ENCODE measurements at regions not wholly inside any gene's neighbourhood (a gene's known extent, or its start where the extent isn't known, plus 50 kb on each side); places are given as distances from the start of the nearest gene placed in this dataset.

DNA sequence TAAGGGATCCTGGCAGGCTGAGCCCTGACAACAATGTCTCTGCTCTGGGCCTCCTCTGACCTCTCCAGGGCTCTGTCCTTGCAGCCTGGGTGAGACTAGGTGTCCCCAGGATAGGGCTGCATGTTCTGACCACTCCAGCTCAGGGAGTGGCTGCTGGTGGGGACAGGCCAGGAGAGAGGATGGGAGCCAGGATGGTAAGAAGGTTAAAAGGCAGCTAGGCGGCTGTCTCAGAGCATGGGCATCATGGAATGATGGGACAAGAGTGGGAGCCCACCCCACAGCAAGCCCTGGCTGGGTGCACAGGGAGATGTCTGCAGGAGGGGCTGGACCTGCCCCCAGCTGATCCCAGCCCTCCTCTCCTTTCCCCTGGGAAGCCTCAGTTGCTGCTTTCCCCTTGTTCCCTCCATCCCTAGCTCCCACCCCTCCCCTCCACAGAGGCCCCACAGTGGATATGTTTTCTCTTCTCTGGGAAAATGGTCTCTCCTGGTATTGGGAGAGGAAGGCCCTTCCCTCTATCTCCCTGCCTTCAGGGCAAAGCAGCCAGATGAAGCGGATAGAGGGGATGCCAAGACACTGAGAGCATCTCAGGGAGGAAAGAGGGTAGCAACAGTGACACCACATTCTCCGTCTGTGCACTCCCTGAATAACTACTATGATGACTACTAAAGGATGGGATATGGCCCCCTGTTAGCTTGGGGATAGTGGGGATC, 334.3 kb downstream of the DYSF start:
- Histone ChIP-seq H3K4me3 (no peak overlapping the region), H3K36me3 (no peaks in the 10 kb centered on the region), H3K27ac (no peak overlapping the region), H3K4me1 (replicated peaks) (no peaks in the 10 kb centered on the region), H3K27me3 (replicated peaks; ENCODE audit: insufficient read depth) (no peaks in the 10 kb centered on the region), H3K9me3 (no peaks in the 10 kb centered on the region)
- intact Hi-C loops (cut with DNase I) = no loop called here
- 98% methylated on average over 3 of the region's 3 CpGs for WGBS
- TF ChIP-seq, protein P1, sequence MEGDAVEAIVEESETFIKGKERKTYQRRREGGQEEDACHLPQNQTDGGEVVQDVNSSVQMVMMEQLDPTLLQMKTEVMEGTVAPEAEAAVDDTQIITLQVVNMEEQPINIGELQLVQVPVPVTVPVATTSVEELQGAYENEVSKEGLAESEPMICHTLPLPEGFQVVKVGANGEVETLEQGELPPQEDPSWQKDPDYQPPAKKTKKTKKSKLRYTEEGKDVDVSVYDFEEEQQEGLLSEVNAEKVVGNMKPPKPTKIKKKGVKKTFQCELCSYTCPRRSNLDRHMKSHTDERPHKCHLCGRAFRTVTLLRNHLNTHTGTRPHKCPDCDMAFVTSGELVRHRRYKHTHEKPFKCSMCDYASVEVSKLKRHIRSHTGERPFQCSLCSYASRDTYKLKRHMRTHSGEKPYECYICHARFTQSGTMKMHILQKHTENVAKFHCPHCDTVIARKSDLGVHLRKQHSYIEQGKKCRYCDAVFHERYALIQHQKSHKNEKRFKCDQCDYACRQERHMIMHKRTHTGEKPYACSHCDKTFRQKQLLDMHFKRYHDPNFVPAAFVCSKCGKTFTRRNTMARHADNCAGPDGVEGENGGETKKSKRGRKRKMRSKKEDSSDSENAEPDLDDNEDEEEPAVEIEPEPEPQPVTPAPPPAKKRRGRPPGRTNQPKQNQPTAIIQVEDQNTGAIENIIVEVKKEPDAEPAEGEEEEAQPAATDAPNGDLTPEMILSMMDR (IDR thresholded peaks at IDR 0.05) = no peak
- TF ChIP-seq POLR2A (IDR thresholded peaks at IDR 0.05) (no peak), POLR2AphosphoS5 (IDR thresholded peaks at IDR 0.05) (no peak)
- DNase-seq (ENCODE audit: low spot score) = no peak

DNA sequence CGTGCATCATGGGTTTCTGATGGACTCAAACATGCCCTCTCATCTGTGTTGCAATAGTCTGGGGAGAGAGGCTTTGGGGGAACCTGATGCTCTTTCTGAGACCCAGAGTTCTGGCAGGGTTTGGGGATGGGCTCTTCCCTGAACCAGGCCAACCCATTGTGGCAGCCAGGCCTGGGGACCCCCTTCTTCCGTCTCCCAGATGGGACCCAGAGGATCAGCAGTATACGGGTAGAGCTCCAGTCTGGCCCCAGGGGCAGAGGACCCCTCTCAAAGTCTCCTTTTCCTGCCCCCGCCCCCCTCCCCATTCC, 333.7 kb downstream of the DYSF start:
- Histone ChIP-seq H3K27ac (no peak overlapping the region), H3K4me3 (no peak overlapping the region), H3K4me1 (replicated peaks) (no peaks in the 10 kb centered on the region), H3K27me3 (replicated peaks; ENCODE audit: insufficient read depth) (no peaks in the 10 kb centered on the region), H3K36me3 (no peaks in the 10 kb centered on the region), H3K9me3 (no peaks in the 10 kb centered on the region)
- TF ChIP-seq, protein P1 (IDR thresholded peaks at IDR 0.05) = no peak
- no peak for TF ChIP-seq POLR2A (IDR thresholded peaks at IDR 0.05)
- TF ChIP-seq POLR2AphosphoS5 (IDR thresholded peaks at IDR 0.05) = no peak
- no peak for DNase-seq (ENCODE audit: low spot score)
- 96% methylated on average over 4 of the region's 4 CpGs for WGBS
- intact Hi-C loops (cut with DNase I) = no loop called here

DNA sequence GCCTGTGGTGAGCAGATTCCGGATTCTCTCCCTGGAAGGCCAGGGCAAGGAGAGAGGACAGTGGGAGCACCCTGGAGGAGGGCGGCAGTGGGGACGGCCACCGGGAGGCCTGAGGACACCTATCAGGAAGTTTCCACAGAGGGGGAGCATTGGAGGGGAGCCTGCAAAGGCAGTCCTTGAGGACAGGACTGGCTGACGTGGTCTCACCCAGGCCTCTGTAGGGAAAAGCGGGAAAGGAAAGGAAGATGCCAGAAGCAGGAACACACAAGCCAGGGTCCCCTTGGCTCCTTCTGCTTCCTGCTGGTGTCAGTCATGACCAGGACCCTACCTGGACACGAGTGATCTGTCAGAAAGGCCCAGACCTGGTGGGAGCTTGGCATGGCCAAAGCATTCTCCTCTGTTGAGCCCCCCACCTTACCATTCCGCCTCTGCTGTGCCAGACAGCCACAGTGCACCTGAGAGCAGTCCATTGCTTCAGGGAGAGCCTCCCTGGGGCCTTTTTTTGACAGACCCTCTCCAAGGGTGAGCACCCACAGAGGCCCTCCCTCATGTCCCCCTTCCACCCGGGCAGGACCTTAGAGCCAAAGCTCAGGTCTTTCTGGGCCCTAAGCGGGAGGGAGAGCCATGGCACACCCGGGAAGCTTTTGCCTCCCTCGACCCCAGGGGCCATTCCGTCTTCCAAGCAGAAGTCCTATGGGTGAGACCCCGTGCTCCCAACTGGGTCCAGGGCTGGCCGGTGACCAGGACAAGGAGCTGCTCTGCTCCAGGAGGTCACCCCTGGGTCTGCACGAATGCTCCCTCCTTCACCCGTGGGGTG, 333.1 kb downstream of the DYSF start:
- DNase-seq (ENCODE audit: low spot score) = no peak
- Histone ChIP-seq H3K27me3 (replicated peaks; ENCODE audit: insufficient read depth) (no peaks in the 10 kb centered on the region), H3K27ac (no peak overlapping the region), H3K4me3 (no peak overlapping the region), H3K4me1 (replicated peaks) (no peaks in the 10 kb centered on the region), H3K36me3 (no peaks in the 10 kb centered on the region), H3K9me3 (no peaks in the 10 kb centered on the region)
- WGBS = 96% methylated on average over 17 of the region's 17 CpGs
- intact Hi-C loops (cut with DNase I) = no loop called here
- TF ChIP-seq POLR2A (IDR thresholded peaks at IDR 0.05) (no peak), POLR2AphosphoS5 (IDR thresholded peaks at IDR 0.05) (no peak)
- TF ChIP-seq, protein P1 (IDR thresholded peaks at IDR 0.05) = no peak

DNA sequence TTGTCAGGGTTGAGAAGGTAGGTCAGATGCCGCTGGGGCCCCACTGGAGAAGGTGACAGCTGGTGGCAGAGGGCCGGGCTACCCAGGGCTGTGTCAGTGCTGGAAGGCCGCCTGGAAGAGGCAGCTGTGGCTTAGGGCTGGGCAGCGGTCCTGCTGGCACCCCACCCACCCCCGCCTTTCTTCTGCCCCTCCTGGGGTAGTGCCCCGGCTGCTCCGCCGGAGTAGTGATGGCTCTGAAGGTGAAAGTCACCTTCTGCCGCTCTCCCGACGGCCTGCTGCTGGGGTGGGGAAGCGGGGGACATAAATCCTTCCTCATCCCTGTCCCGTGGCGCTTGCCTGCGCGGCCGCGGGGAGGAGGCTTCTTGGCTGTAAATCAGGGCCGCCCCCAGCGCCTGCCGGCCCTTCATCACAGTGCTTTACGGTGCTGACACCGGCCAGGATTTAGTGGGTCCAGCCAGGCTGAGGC, 332.2 kb downstream of the DYSF start:
- peak; percentile 4 for DNase-seq (ENCODE audit: low spot score)
- intact Hi-C loops (cut with DNase I) = no loop called here

More for the DNA sequence above, 332.2 kb downstream of the DYSF start:
- no peaks in the 10 kb centered on the region for H3K9me3 ChIP-seq
- peak overlapping the region; percentile 23 to 58 for H3K27ac ChIP-seq
- no peaks in the 10 kb centered on the region for H3K27me3 ChIP-seq (replicated peaks; ENCODE audit: insufficient read depth)
- no peaks in the 10 kb centered on the region for H3K36me3 ChIP-seq
- no peak overlapping the region for H3K4me3 ChIP-seq
- H3K4me1 ChIP-seq (replicated peaks) = no peaks in the 10 kb centered on the region
- 55% methylated on average over 23 of the region's 23 CpGs for WGBS
- TF ChIP-seq, protein P1 (IDR thresholded peaks at IDR 0.05) = no peak
- no peak for TF ChIP-seq POLR2A (IDR thresholded peaks at IDR 0.05)
- no peak for TF ChIP-seq POLR2AphosphoS5 (IDR thresholded peaks at IDR 0.05)

All from prostate gland (tissue), 2 donors.